Activated B cell treated with CpG ODN at 0.5 μM for 24 hours (primary cell): ENCODE measurements at regions not wholly inside any gene's neighbourhood (a gene's known extent, or its start where the extent isn't known, plus 50 kb on each side); places are given as distances from the start of the nearest gene placed in this dataset.

Source experiments
- ATAC-seq: fragments of 200-7000 bp; cut with Tn5 transposase; one replicate; pipeline ENCODE4 v1.10.0; 2021; ENCODE audit warnings: low read depth, mild to moderate bottlenecking, moderate library complexity
- CTCF ChIA-PET: fragments of 350-600 bp; sonication (Branson Sonifier 250); formaldehyde crosslinking; loops from one replicate; lab custom pipeline; 2021; ENCODE audit warnings: antibody characterized with exemption; lab: Charles Lee
- POLR2A ChIA-PET: fragments of 350-600 bp; sonication (Branson Sonifier 250); formaldehyde crosslinking; loops from one replicate; lab custom pipeline; 2021; ENCODE audit warnings: antibody characterized with exemption; lab: Charles Lee
- DNase-seq: peaks from one replicate; pipeline ENCODE4 v3.0.0; 2022
- H3K27ac Mint-ChIP-seq: one replicate; pipeline ENCODE4 v1.8.0; 2020; ENCODE audit warnings: mixed read lengths
- H3K27me3 Mint-ChIP-seq: one replicate; pipeline ENCODE4 v1.8.0; 2021; ENCODE audit warnings: mixed read lengths
- H3K36me3 Mint-ChIP-seq: one replicate; pipeline ENCODE4 v1.8.0; 2021; ENCODE audit warnings: low read depth, mixed read lengths
- H3K4me1 Mint-ChIP-seq: one replicate; pipeline ENCODE4 v1.8.0; 2021; ENCODE audit warnings: mixed read lengths
- H3K4me3 Mint-ChIP-seq: one replicate; pipeline ENCODE4 v1.8.0; 2020; ENCODE audit warnings: mild to moderate bottlenecking, mixed read lengths
- H3K9me3 Mint-ChIP-seq: one replicate; pipeline ENCODE4 v1.8.0; 2020; ENCODE audit warnings: mixed read lengths
- CTCF ChIP-seq: fragments of 200-600 bp; IDR thresholded peaks from one replicate; pipeline ENCODE4 v1.8.0; 2022; ENCODE audit warnings: antibody characterized with exemption, mild to moderate bottlenecking
- intact Hi-C: fragments of 100-400 bp; cut with micrococcal nuclease; formaldehyde crosslinking; loops from one replicate; pipeline ENCODE4 v1.15.1; 2024

- CTCF ChIA-PET: no interaction called here
- no peak for TF ChIP-seq CTCF
- Mint-ChIP-seq H3K27me3 (peaks cover 10% of the 10 kb centered on the region), H3K4me1 (no peaks in the 10 kb centered on the region), H3K4me3 (no peak overlapping the region), H3K27ac (no peak overlapping the region), H3K9me3 (no peaks in the 10 kb centered on the region), H3K36me3 (no peaks in the 10 kb centered on the region)
- intact Hi-C loops: no loop called here
- ATAC-seq: no peak
- DNase-seq: no peak
- POLR2A ChIA-PET: no interaction called here
Observed at GRCh38 chr2:19833978-19834377, 67.8 kb downstream of the TTC32 start.

GRCh38 chr2:19829672-19830071 lies 72.1 kb downstream of the TTC32 start:
- ATAC-seq: no peak
- intact Hi-C loops: no loop called here
- TF ChIP-seq CTCF: no peak
- peaks cover 14% of the 10 kb centered on the region for H3K27me3 Mint-ChIP-seq
- CTCF ChIA-PET: no interaction called here
- H3K27ac Mint-ChIP-seq: no peak overlapping the region
- H3K4me3 Mint-ChIP-seq: no peak overlapping the region
- POLR2A ChIA-PET: no interaction called here
- H3K4me1 Mint-ChIP-seq: no peaks in the 10 kb centered on the region
- no peaks in the 10 kb centered on the region for H3K36me3 Mint-ChIP-seq
- no peak for DNase-seq
- no peaks in the 10 kb centered on the region for H3K9me3 Mint-ChIP-seq

GRCh38 chr2:19826874-19827273 lies 74.9 kb downstream of the TTC32 start:
- no peak for ATAC-seq
- intact Hi-C loops: no loop called here
- no peak for TF ChIP-seq CTCF

GRCh38 chr2:19823507-19823906 lies 78.3 kb downstream of the TTC32 start:
- Mint-ChIP-seq H3K27me3 (peaks cover 17% of the 10 kb centered on the region), H3K27ac (no peak overlapping the region), H3K9me3 (no peaks in the 10 kb centered on the region), H3K4me3 (no peak overlapping the region), H3K36me3 (no peaks in the 10 kb centered on the region), H3K4me1 (no peaks in the 10 kb centered on the region)
- ChIA-PET CTCF (no interaction called here), POLR2A (no interaction called here)
- ATAC-seq (no peak), DNase-seq (no peak)
- no peak for TF ChIP-seq CTCF
- intact Hi-C loops: no loop called here

More at GRCh38 chr2:19826874-19827273, 74.9 kb downstream of the TTC32 start:
- Mint-ChIP-seq H3K4me1 (no peaks in the 10 kb centered on the region), H3K4me3 (no peak overlapping the region), H3K27me3 (peaks cover 20% of the 10 kb centered on the region), H3K27ac (no peak overlapping the region), H3K36me3 (no peaks in the 10 kb centered on the region), H3K9me3 (no peaks in the 10 kb centered on the region)
- CTCF ChIA-PET: no interaction called here
- POLR2A ChIA-PET: no interaction called here
- DNase-seq: no peak

GRCh38 chr2:19819097-19820065 lies 82.4 kb downstream of the TTC32 start:
- Mint-ChIP-seq H3K4me1 (no peaks in the 10 kb centered on the region), H3K4me3 (no peak overlapping the region), H3K27ac (no peak overlapping the region), H3K36me3 (no peaks in the 10 kb centered on the region), H3K9me3 (no peaks in the 10 kb centered on the region), H3K27me3 (peaks cover 12% of the 10 kb centered on the region)
- CTCF ChIA-PET: no interaction called here
- intact Hi-C loops: no loop called here
- ATAC-seq: no peak
- no peak for TF ChIP-seq CTCF
- DNase-seq: no peak
- POLR2A ChIA-PET: no interaction called here
